ENCODE measurements at regions not wholly inside any gene's neighbourhood (a gene's known extent, or its start where the extent isn't known, plus 50 kb on each side); places are given as distances from the start of the nearest gene placed in this dataset.

DNA sequence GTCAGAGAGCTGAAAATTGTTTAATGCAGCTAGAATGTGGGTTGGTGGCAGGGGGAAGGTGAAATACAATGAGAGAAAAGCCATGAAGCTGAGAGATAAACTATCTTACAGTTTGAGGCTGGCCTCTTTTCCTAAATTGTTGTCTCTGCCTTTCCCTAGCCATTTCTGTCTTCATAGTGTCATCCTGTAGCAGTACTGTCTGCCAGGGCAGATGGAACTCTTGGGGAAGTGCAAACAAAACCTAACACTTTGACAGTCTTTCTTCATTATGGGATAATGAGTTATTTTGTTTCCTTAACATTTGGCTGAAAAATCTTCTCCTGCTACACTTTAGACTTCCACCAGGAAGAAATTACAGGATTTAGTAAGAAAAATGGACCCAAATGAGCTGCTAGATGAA is 197.8 kb upstream of the ARX start:
- no peak for DNase-seq

DNA sequence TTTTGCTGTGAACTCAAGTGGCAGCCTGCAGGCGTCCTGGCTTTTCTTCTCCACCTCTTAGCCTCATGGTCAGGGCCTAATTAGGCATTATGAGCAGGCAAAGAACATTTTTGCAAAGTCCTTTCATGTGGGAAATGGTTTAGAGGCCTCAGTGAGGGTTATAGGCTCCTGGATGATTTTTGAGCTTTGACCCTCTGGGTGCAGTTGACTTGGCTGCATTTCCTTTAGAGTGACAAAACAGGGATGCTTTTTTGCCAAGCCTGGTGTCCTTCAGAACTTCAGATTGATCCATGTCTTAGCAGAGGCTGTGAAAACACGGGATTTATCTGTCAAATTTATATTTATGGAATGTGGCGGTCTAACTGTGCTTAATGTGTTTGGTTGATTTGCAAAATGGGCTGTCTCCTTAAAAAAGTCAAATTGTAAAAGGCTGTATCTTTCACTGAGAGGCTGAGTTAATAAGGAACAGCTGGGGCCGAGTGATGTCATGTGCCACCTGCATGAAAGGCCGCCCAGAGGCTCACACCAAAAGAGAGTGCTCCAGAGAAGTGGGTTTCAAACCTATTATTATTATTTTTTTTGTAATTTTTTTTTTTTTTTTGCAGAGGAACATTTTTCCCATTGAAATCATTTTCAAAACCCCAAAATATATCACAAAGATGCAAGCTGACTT is 192.2 kb upstream of the ARX start:
- DNase-seq, result no peak

DNA sequence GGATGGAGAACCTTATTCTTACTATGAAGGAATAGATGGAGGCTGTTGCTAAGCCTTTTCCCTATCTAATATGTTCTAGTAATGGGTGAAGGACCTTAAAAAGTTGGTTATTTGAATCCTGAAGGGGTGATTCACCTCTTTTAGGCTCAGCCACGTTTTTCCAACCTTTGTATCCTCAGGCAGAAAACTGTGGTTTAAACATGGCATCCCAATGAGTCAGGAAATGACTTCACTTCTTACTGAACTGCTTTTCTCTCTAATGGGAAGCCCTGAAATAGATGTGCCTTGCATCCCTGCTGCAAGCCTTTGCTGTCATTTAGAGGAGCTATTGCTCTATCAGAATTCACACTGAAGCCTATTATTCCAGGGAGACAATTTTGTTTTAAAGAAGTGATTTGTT is 191.0 kb upstream of the ARX start:
- no peak for DNase-seq

DNA sequence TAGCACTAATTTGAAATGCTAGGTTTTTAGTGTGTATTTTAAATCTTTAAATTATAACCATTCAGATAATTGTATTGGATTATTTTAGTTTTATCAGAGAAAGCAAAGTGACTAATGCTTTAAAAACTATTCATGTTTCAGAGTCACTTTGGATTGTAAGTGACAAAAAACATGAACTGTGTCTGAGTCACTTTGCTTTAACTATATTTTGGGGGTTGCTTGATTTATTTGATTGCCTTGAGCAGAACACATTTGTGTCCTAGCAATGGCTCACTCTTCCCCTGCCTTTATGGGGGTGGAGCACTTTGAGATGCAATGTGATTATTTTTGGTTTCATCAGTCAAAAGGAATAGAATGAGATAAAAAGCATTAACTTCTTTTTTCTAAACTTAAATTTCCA is 188.4 kb upstream of the ARX start:
- DNase-seq, result no peak

DNA sequence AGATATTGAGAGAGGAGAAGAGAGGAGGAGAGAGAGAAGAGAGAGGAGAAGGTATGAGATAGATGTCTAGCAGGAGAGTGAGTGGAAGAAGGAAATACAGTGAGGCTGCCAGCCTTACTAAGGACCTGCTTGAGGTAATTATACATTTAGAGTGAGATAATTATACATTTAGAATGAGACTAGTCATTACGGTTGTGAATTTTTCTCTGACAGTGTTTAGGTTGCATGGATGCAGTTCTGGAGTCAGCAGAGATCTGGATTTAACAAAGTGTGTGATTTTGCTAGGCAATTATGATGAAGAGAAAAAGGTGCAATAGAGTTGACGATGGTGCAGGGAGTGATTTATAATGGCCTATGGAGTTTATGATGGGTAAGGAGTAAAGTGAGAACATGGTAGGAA is 187.1 kb upstream of the ARX start:
- peak; percentile 42 for DNase-seq

DNA sequence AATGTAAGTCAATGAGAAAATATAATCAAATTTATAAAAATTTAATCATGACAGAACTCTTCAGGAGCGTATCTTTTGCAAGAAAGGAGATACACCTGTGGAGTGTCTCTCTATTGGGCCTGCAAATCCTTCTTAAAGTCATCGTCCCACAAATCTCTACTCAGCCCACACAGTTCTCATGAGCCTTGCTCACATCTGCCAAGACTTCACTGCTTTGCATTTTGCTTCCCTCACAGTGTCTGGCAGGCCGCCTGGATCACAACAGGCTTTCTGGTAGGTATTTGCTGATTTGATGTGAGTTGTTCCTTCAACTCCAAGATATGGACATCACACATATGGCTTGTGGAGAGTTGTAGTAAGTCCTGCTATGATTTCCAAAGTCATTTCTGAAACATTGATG is 183.1 kb upstream of the ARX start:
- no peak for DNase-seq

DNA sequence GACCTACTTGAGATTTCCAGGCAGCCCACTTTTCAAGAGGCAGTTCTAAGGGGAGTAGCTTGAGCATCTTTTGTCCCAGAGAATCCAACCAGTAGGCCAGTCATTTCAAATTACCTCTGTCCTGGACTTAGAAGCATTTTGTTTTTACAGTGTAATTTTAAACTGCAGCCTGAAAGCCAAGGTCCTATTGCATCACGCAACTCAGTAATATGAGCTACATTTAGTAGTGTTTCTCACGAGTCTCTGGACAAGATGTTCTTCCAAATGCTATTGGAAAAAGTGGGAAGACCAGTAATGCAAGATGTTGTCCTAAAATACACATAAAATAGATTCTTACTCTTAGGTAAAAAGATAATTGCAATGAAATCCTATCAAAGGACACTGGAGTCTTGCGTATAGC is 182.5 kb upstream of the ARX start:
- DNase-seq, result no peak

DNA sequence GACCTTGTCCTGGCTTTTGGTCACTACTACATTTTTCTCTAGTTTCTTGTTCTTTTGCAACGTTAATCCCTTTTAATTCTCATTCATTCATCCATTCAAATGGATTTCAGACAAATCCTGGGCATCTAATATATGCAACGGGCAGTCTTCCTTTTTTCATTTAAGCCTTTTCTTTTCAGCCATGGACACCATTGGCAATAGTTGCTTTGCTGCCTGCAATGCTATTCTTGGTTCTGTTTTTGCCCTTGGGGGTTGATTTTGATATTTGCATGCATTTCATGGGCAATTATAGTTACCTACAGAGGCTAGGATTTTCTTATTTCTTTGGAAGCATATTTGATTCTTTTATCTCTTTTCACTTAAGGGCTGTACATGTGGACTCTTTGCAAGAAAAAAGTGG is 180.5 kb upstream of the ARX start:
- no peak for DNase-seq

DNA sequence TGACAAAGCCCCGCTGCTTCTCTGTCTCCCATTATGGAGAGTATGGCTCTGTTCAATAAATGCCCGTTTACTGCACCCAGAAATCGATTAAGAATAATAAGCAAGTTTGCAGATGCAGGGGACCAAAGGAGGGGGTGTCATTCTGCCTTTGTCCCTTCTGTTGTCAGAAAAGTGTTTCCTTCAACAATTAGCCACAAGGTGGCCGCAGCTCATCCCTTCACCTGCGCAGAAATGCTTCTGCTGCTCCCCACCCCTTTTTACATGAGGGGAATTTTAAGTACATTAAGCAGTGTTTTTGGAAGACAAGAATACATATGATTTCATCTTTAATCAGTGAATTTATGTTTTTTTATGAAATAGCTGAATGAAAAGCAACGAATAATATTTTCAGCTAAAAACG is 175.6 kb upstream of the ARX start:
- no peak for DNase-seq

DNA sequence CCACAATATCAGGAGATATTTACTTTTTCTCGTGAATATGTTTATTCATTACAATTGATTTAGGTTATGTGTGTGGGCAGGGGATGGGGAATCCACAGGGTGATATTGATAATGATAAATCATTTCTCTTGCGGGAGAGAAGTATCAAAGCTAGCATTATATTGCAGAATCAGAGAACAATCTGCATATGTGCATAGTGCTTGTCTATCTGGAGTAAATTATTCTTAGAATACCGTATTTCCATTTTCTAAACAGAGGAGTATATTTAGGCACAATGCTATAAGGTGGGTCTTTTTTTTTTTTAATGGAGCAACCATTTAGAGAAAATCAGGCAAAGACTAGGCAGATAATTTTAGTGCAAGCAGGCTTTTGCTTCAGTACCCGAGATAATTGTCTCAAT is 166.0 kb upstream of the ARX start:
- no peak for DNase-seq

DNA sequence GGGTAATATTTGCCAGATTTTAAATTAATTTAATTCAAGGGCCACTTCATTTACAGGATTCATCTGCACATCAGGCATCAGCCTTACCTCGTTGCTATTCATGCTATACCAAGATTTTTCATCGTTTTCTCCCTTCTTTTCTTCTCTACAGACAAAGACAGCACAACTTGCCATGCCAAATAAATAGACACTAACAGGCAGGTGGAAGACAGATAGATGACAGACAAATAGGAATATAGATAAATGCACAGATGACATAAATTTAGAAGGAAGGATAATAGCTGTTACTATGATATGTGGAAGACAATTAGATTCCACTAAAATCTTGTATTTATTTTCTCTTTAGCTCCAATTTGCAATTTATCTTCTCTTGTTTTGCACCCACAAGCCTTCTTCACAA is 164.5 kb upstream of the ARX start:
- DNase-seq, result no peak

DNA sequence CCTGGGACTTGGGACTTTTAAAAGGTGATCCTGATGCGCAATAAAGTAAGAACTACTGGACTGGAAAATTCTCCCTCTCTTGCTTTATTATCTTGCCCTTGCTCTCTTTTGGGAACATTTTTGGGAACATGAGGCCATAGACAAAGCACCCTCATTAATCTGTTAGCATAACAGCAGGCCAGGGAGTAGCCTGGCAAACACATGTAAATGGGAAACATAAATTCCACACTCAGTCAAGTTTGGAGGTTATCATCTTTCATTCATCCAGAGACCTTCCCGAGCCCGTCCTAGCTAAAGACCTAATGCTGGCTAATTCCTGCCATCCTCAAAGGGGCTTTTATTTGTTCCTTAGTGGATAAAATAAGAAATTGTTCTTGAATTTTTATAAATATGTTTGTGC is 162.8 kb upstream of the ARX start:
- no peak for DNase-seq

DNA sequence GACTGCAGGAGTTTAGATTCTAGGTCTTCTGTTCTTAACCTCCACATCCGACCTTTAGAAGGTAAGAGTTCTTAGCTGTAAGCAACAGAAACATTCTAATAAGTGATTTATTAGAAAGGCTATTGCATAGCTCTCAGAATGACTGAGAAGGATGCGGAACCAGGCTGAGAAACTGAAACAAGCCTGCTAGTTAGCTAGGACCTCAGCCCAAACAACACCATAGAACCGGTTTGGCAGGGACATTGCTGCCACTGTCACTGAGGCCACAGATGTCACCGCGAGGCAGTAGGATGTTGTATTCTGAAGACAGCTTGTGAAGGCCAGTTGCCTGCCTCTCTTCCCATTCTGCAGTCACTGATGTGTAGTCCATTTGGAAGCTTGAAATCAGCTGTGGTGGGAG is 160.0 kb upstream of the ARX start:
- DNase-seq, result no peak

DNA sequence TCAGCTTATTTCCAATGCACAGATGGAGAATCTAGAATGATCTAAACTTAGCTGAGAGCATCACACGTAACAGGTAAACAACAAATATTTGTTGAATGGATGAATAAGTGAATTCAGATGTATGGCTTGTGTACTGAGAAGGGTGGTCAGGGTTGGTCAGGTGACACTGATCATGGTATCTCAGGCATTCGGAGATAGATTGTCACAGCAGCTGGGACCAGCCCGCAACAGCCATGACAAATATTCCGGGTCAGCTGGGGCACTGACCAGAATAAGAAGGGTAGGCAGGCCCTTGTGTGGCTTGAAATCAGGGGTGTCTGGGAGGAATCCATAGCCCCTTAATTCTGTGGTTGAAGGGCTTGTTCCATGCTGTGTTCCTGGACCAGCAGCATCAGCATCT is 159.4 kb upstream of the ARX start:
- DNase-seq, result no peak

DNA sequence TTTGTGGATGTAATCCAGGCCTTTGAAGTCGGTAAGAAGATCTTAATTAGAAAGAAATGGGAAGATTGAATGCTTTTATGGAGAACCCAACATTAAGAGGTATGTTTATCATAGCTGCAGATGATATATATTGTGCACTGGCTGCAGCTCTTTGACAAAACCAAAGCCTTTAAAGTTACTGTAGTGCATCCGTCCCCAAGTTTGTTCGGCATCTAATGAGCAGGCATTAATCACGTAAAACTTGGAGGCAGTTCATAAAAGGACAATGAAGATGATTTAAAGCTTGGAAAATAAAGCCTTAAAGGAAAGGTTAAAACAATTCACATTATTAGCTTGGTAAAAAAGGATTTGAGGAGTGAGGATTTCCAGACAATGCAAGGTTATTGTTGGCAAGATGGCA is 150.8 kb upstream of the ARX start:
- DNase-seq, result no peak

DNA sequence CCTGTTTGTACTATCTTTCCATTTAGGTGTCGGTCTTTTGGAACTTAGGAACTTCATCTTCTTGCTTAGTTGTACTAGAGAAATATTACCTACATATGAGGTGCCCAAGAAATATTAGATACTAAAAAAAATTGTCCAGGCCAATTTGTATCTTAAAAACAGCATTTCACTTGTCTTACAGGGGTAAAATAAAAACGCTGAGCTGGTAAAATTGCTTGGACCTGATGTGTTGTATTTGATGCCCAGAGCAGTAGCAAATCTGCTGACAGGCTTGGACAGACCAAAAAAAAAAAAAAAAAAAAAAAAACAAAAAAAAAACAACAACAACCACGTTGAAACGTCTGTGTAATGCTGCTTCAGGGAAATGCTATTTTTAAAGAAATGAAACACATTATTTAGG is 150.4 kb upstream of the ARX start:
- DNase-seq, result no peak

DNA sequence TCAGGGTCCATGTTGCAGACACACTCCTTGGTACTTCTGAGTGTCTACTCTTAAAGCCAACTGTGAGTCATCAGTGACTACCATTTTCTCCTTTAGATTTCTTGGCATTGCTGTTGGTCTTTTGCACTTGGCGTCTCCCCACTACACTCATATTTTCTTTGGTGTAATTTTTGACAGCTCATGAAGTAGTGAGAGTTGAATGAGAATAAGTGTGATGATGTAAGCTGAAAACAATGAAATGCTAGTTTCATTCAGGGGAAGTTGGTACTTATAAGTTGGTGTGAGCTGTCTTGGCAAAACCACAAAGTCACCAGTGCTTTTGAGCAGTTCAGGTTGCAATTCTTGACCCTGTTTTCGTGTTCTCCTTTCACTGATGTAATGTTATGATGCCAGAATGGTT is 142.9 kb upstream of the ARX start:
- DNase-seq, result no peak

DNA sequence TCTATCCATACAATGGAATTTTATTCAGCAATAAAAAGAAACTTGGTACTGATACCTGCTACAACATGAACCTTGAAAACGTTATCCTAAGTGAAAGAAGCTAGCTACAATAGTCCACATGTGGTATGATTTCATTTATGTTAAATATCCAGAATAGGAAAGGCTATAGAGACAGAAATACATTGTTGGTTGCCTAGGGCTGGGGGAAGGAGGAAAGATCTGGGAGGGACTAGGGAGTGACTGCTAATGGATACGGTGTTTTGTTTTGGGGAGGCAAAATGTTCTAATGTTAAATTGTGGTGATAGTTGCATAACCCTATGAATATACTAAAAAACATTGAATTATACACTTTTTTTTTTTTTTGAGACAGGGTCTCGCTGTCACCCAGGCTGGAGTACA is 141.1 kb upstream of the ARX start:
- DNase-seq, result no peak

DNA sequence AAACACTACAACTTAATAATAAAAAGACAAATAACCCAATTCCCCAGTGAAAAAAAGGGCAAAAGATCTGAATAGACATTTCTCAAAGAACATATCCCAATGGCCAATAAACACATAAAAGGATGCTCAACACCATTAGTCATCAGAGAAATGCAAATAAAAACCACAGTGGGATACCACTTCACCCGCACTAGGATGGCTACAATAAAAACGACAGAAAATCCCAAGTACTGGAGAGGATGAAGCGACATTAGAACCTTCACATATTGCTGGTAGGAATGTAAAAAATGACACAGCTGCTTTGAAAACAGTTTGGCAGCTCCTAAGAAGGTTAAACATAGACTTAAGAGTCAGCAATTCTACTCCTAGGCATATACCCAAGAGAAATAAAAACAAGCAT is 140.6 kb upstream of the ARX start:
- no peak for DNase-seq

DNA sequence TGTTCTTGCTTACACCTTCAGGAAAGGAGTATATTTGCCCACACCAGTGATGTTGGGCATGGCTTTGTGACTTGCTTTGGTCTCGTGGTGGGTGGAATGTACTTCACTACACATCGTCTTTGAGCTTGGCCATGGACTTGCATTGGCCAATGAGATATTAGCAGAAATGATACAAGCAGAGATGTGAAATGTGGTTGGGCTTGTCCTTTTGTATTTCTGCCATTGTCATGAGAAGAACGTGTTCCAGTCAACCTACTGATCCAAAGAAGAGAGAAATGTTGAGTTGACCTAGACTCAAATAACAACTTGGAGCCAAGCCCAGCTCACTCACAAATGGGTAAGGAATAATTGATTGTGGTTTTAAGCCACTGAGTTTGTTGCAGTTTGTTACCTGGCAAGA is 138.4 kb upstream of the ARX start:
- DNase-seq, result no peak

DNA sequence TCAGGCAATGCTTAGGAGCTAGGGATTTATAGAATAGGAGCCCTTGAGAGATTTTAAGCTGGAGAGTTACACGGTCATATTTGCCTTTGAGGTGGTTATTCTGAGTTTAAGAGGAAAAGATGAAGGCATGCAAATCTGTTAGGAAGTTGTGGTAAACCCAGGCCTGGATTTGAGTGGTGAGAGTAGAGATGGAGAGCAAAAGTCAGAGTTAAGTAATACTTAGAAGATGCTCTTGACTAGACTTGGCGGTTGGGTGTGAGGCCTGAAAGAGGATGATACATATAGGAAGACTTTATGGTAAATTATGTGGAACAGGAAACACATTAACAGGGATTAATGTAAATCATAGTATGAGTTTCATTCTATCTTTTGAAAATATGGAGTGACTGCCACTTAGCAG is 136.0 kb upstream of the ARX start:
- DNase-seq, result no peak

DNA sequence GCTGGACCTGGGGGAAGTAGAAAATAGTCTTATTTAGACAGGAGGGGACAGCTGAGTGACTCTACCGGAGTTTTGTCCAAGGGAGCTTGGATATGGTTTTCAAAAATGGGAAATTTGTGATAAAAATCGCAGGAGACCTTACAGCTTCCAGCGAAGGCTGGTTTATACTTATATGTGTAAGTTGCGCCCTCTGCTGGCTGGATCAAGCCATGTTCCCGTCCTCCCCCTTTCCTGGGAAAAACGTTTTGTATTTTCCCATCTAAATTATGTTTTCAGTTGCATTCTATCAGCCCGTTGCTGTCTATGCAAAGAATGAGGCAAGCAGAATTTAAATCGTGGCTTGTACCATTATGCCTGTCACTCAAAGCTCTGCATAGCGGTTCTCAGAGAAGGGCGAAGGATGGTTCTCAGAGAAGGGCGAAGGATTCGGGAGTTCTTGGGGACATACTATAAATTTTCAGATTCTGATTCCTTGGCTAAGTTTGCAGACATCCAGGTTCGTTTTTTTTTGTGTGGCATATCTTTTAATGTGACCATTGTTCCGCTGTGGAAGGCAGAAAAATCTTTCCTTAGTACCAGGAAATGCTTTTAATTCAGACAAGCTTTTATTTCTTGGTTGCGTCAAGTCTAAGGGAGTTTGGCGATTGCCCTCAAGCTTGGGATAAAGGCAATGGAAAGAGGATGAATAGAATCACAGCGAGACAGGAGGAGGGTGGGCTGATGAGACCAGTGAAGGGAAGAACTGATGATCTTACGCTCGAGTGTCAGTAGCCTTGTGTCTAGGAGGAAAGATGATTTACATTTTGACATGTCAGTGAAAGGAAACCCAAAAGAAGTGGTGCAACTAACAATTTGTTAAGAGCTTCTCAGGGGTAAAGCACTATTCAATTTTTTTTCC is 128.5 kb upstream of the ARX start:
- peak; percentile 14 for DNase-seq

DNA sequence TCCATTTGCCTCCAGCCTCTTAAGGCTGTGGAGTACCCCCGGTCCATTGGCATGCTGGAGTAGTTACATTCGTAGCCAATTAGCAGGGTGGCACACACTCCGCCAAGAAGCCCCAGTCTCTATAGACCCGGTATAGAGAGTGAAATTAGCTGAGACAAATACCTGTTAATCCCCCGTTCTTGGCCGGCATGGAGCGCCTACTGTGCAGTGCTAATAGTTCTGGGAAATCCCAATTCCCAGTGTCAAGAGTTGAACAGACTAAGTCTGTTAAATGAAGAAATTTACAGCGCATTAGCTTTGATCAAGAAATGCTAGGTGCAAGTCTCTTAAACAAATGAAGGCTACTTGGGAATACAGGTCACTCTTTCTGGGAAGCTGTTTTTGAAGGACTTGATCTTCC is 127.8 kb upstream of the ARX start:
- no peak for DNase-seq

DNA sequence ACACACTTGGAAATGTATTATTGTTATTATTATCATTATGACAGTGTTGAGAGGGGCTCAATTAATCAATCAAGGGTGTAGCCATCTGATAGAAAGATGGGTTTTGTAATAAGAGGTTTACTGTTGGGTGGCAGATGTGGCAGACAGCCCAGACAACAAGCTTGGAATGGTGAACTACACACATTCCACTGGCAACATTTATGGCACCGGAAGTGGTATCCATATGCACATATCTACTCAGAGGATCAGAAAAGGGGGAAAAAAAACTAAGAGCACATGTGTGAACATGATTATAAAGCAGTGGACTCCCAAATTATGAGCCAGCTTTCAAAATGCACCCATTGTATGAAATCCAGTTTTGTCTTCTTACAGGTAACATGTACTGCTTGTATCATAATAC is 125.9 kb upstream of the ARX start:
- DNase-seq, result no peak

DNA sequence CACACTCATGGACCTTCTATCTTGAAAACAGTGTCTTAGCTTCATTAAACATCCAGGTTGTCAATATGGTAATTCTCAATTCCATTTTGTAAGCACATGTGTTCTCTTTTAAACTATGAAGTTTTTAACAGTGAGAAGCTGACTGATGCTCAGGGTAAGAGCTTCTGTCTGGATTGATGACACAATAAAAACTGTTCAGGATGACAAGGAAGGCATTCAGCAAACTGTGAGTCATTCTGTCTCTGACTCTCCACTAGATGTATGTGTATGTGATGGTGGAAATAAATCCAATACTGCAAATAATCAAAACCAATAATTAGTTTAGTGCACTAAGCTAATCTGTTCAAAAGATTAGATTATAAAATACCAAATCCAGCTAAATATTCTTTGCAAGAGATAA is 115.3 kb upstream of the ARX start:
- DNase-seq, result no peak
